ENCODE measurements at regions not wholly inside any gene's neighbourhood (a gene's known extent, or its start where the extent isn't known, plus 50 kb on each side); places are given as distances from the start of the nearest gene placed in this dataset.
A peak's percentile ranks its signal among the peaks of the same experiment; 100 is the strongest.

GRCh38 chr1:30146448-30146847 is 576.9 kb downstream of the MATN1 start:
- Histone ChIP-seq H3K9ac (ENCODE audit: low read length) (no peak overlapping the region), H4K20me1 (ENCODE audit: insufficient read depth, low read length) (no peaks in the 10 kb centered on the region), H3K79me2 (ENCODE audit: insufficient read depth, low read length) (no peaks in the 10 kb centered on the region), H3K36me3 (ENCODE audit: insufficient read depth, low read length) (no peaks in the 10 kb centered on the region), H3K9me3 (ENCODE audit: insufficient read depth, low read depth, low read length) (peaks cover 4% of the 10 kb centered on the region), H3K27ac (ENCODE audit: low read depth, low read length) (no peak overlapping the region), H3K4me3 (ENCODE audit: insufficient read depth, low read depth, low read length) (no peak overlapping the region), H3K4me2 (ENCODE audit: low read length) (no peak overlapping the region), H3K27me3 (ENCODE audit: insufficient read depth, low read length) (no peaks in the 10 kb centered on the region), H2AFZ (ENCODE audit: low read depth, low read length) (no peak overlapping the region), H3K4me1 (ENCODE audit: insufficient read depth, low read length) (no peaks in the 10 kb centered on the region)
- peaks cover 27% of the 10 kb centered on the region for H3K9me3 Mint-ChIP-seq (ENCODE audit: unreplicated experiment)
- FAIRE-seq (no peak), DNase-seq (ENCODE audit: low read depth) (no peak)
- H3K4me3 Mint-ChIP-seq (ENCODE audit: unreplicated experiment) = no peak overlapping the region
- no peaks in the 10 kb centered on the region for H3K36me3 Mint-ChIP-seq (ENCODE audit: low read depth, unreplicated experiment)
- TF ChIP-seq, protein P1, sequence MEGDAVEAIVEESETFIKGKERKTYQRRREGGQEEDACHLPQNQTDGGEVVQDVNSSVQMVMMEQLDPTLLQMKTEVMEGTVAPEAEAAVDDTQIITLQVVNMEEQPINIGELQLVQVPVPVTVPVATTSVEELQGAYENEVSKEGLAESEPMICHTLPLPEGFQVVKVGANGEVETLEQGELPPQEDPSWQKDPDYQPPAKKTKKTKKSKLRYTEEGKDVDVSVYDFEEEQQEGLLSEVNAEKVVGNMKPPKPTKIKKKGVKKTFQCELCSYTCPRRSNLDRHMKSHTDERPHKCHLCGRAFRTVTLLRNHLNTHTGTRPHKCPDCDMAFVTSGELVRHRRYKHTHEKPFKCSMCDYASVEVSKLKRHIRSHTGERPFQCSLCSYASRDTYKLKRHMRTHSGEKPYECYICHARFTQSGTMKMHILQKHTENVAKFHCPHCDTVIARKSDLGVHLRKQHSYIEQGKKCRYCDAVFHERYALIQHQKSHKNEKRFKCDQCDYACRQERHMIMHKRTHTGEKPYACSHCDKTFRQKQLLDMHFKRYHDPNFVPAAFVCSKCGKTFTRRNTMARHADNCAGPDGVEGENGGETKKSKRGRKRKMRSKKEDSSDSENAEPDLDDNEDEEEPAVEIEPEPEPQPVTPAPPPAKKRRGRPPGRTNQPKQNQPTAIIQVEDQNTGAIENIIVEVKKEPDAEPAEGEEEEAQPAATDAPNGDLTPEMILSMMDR (IDR thresholded peaks at IDR 0.05; ENCODE audit: insufficient read depth, low read depth, low read length) = no peak
- TF ChIP-seq EZH2 (IDR thresholded peaks at IDR 0.05; ENCODE audit: insufficient read depth, low read length) = no peak
- H3K4me1 Mint-ChIP-seq (ENCODE audit: low read depth, unreplicated experiment) = no peaks in the 10 kb centered on the region
- H3K27me3 Mint-ChIP-seq (ENCODE audit: low read depth, unreplicated experiment) = peaks cover 40% of the 10 kb centered on the region
- H3K27ac Mint-ChIP-seq (ENCODE audit: unreplicated experiment) = no peak overlapping the region

DNA sequence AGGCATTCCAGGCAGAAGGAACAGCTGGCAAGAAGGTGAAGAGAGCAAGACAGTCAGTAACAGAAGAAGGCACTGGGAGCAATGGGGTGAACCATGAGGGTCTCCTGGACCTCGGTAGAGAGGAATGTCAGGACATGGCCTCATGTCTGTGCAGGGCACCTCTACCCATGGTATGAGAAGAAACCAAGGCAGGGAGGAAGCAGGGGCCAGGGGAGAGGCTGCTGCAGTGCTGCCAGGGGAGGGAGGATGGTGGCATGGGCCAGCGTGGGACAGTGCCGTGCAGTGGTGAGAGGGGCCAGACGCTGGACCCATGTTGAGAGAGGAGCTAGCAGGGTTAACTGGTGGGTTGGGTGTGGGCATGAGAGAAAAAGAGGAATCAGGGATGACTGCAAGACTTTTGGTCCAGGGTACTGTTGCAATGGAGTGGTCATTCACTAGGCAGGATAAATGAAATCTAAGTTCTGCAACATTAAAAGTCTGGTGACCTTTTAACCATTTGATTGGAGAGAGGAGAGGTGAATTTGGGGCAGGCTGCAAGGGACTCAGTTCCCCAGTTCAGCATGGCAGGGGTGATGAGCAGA is 577.6 kb downstream of the MATN1 start:
- no peak for FAIRE-seq
- H3K4me3 ChIP-seq (ENCODE audit: insufficient read depth, low read depth, low read length) = no peak overlapping the region
- Mint-ChIP-seq H3K27me3 (ENCODE audit: low read depth, unreplicated experiment) (peaks cover 40% of the 10 kb centered on the region), H3K9me3 (ENCODE audit: unreplicated experiment) (peaks cover 20% of the 10 kb centered on the region), H3K36me3 (ENCODE audit: low read depth, unreplicated experiment) (no peaks in the 10 kb centered on the region), H3K4me3 (ENCODE audit: unreplicated experiment) (no peak overlapping the region), H3K4me1 (ENCODE audit: low read depth, unreplicated experiment) (no peaks in the 10 kb centered on the region), H3K27ac (ENCODE audit: unreplicated experiment) (peak overlapping the region; percentile 68)
- no peak overlapping the region for H2AFZ ChIP-seq (ENCODE audit: low read depth, low read length)
- H3K27me3 ChIP-seq (ENCODE audit: insufficient read depth, low read length) = no peaks in the 10 kb centered on the region
- H4K20me1 ChIP-seq (ENCODE audit: insufficient read depth, low read length) = no peaks in the 10 kb centered on the region
- peaks cover 4% of the 10 kb centered on the region for H3K9me3 ChIP-seq (ENCODE audit: insufficient read depth, low read depth, low read length)
- H3K9ac ChIP-seq (ENCODE audit: low read length) = no peak overlapping the region
- TF ChIP-seq, protein P1 (IDR thresholded peaks at IDR 0.05; ENCODE audit: insufficient read depth, low read depth, low read length) = no peak
- no peak for TF ChIP-seq EZH2 (IDR thresholded peaks at IDR 0.05; ENCODE audit: insufficient read depth, low read length)
- H3K79me2 ChIP-seq (ENCODE audit: insufficient read depth, low read length) = no peaks in the 10 kb centered on the region
- no peak overlapping the region for H3K4me2 ChIP-seq (ENCODE audit: low read length)
- no peaks in the 10 kb centered on the region for H3K36me3 ChIP-seq (ENCODE audit: insufficient read depth, low read length)
- DNase-seq (ENCODE audit: low read depth) = no peak
- no peak overlapping the region for H3K27ac ChIP-seq (ENCODE audit: low read depth, low read length)
- no peaks in the 10 kb centered on the region for H3K4me1 ChIP-seq (ENCODE audit: insufficient read depth, low read length)

- Histone ChIP-seq H3K27me3 (ENCODE audit: insufficient read depth, low read length) (no peaks in the 10 kb centered on the region), H3K4me3 (ENCODE audit: insufficient read depth, low read depth, low read length) (no peak overlapping the region), H3K9me3 (ENCODE audit: insufficient read depth, low read depth, low read length) (peaks cover 4% of the 10 kb centered on the region), H3K4me1 (ENCODE audit: insufficient read depth, low read length) (no peaks in the 10 kb centered on the region), H2AFZ (ENCODE audit: low read depth, low read length) (no peak overlapping the region), H3K79me2 (ENCODE audit: insufficient read depth, low read length) (no peaks in the 10 kb centered on the region), H4K20me1 (ENCODE audit: insufficient read depth, low read length) (no peaks in the 10 kb centered on the region), H3K27ac (ENCODE audit: low read depth, low read length) (no peak overlapping the region), H3K9ac (ENCODE audit: low read length) (no peak overlapping the region), H3K36me3 (ENCODE audit: insufficient read depth, low read length) (no peaks in the 10 kb centered on the region), H3K4me2 (ENCODE audit: low read length) (no peak overlapping the region)
- Mint-ChIP-seq H3K27ac (ENCODE audit: unreplicated experiment) (no peak overlapping the region), H3K36me3 (ENCODE audit: low read depth, unreplicated experiment) (no peaks in the 10 kb centered on the region), H3K4me1 (ENCODE audit: low read depth, unreplicated experiment) (no peaks in the 10 kb centered on the region), H3K27me3 (ENCODE audit: low read depth, unreplicated experiment) (peaks cover 40% of the 10 kb centered on the region), H3K4me3 (ENCODE audit: unreplicated experiment) (no peak overlapping the region), H3K9me3 (ENCODE audit: unreplicated experiment) (peaks cover 17% of the 10 kb centered on the region)
- no peak for FAIRE-seq
- TF ChIP-seq, protein P1 (IDR thresholded peaks at IDR 0.05; ENCODE audit: insufficient read depth, low read depth, low read length) = no peak
- no peak for TF ChIP-seq EZH2 (IDR thresholded peaks at IDR 0.05; ENCODE audit: insufficient read depth, low read length)
- no peak for DNase-seq (ENCODE audit: low read depth)
Observed at GRCh38 chr1:30144831-30145230, 578.6 kb downstream of the MATN1 start.
